PC-3 (cell line): ENCODE measurements at regions not wholly inside any gene's neighbourhood (a gene's known extent, or its start where the extent isn't known, plus 50 kb on each side); places are given as distances from the start of the nearest gene placed in this dataset.

Source experiments
- ATAC-seq: fragments of 200-7000 bp; cut with Tn5 transposase; 2 replicates; pipeline ENCODE4 v1.9.1; 2020; ENCODE audit warnings: mild to moderate bottlenecking, moderate library complexity
- BruUV-seq: library from RNA; stranded (reverse); fragments of 400-500 nt; replicated peaks from 2 replicates; lab custom pipeline; 2021; lab: Mats Ljungman, UMichigan
- CTCF ChIA-PET: fragments of 300-600 bp; sonication (Branson Sonifier 250); formaldehyde crosslinking; loops from one replicate; lab custom pipeline; 2022; ENCODE audit warnings: antibody characterized with exemption; lab: Charles Lee
- POLR2A ChIA-PET: fragments of 300-600 bp; sonication (Branson Sonifier 250); formaldehyde crosslinking; loops from one replicate; lab custom pipeline; 2022; ENCODE audit warnings: antibody characterized with exemption; ENCODE audit not compliant: unreplicated experiment; lab: Charles Lee
- DNase-seq: peaks from one replicate; pipeline ENCODE4 v3.0.0-alpha.2; 2015
- H2AFZ ChIP-seq: fragments of 300-600 bp; sonication (generic); 2 replicates; pipeline ENCODE4 v1.6.0; 2016; ENCODE audit warnings: antibody characterized with exemption, low read length
- H3F3A ChIP-seq: fragments of 300-600 bp; sonication (generic); one replicate; pipeline ENCODE4 v1.6.0; 2017; ENCODE audit warnings: antibody characterized with exemption, low read length, control low read depth, mild to moderate bottlenecking; ENCODE audit not compliant: unreplicated experiment
- H3K27ac ChIP-seq: fragments of 300-600 bp; sonication (generic); 2 replicates; pipeline ENCODE4 v1.5.1; 2016; ENCODE audit warnings: mild to moderate bottlenecking, low read length
- H3K27me3 ChIP-seq: fragments of 300-600 bp; sonication (generic); 2 replicates; pipeline ENCODE4 v1.6.1; 2016; ENCODE audit warnings: low read length, mixed read lengths
- H3K36me3 ChIP-seq: fragments of 300-600 bp; sonication (generic); 2 replicates; pipeline ENCODE4 v1.6.1; 2016; ENCODE audit warnings: low read depth, mixed run types, low read length, mixed read lengths
- H3K4me1 ChIP-seq: fragments of 300-600 bp; sonication (generic); 2 replicates; pipeline ENCODE4 v1.5.1; 2016; ENCODE audit warnings: low read length; ENCODE audit not compliant: insufficient read depth
- H3K4me2 ChIP-seq: fragments of 300-600 bp; sonication (generic); 2 replicates; pipeline ENCODE4 v1.6.0; 2016; ENCODE audit warnings: low read length
- H3K4me3 ChIP-seq: fragments of 300-600 bp; sonication (generic); 2 replicates; pipeline ENCODE4 v1.5.1; 2016; ENCODE audit warnings: mild to moderate bottlenecking, low read length, mixed read lengths
- H3K79me2 ChIP-seq: fragments of 300-600 bp; sonication (generic); 2 replicates; pipeline ENCODE4 v1.6.1; 2017; ENCODE audit warnings: low read length, mixed read lengths
- H3K9ac ChIP-seq: fragments of 300-600 bp; sonication (generic); 2 replicates; pipeline ENCODE4 v1.6.0; 2016; ENCODE audit warnings: mild to moderate bottlenecking, low read length
- H3K9me2 ChIP-seq: fragments of 300-600 bp; sonication (generic); replicated peaks from 2 replicates; pipeline ENCODE4 v1.6.1; 2016; ENCODE audit warnings: mixed run types, low read length, mixed read lengths
- H3K9me3 ChIP-seq: fragments of 300-600 bp; sonication (generic); 2 replicates; pipeline ENCODE4 v1.6.1; 2016; ENCODE audit warnings: low read length, mixed read lengths
- H4K20me1 ChIP-seq: fragments of 300-600 bp; sonication (generic); 2 replicates; pipeline ENCODE4 v1.6.1; 2016; ENCODE audit warnings: low read length, mixed read lengths
- EZH2 ChIP-seq: fragments of 300-600 bp; sonication (generic); IDR thresholded peaks from one replicate; pipeline ENCODE4 v1.6.1; 2017; ENCODE audit warnings: antibody characterized with exemption, mild to moderate bottlenecking, low read length; ENCODE audit not compliant: unreplicated experiment
- EZH2phosphoT487 ChIP-seq: fragments of 300-600 bp; sonication (generic); IDR thresholded peaks from 2 replicates; pipeline ENCODE4 v1.6.1; 2018; ENCODE audit warnings: mild to moderate bottlenecking, antibody characterized with exemption, low read length, borderline replicate concordance
- intact Hi-C: fragments of 100-400 bp; cut with micrococcal nuclease; formaldehyde crosslinking; loops from 2 replicates; pipeline ENCODE4 v1.9.0; 2023
- TF ChIP-seq, protein P1 (sequence below): fragments of 300-600 bp; sonication (generic); conservative IDR thresholded peaks from 2 replicates; pipeline ENCODE4 v1.5.1; 2017; ENCODE audit warnings: antibody characterized with exemption, low read depth, mild to moderate bottlenecking, low read length

DNA sequence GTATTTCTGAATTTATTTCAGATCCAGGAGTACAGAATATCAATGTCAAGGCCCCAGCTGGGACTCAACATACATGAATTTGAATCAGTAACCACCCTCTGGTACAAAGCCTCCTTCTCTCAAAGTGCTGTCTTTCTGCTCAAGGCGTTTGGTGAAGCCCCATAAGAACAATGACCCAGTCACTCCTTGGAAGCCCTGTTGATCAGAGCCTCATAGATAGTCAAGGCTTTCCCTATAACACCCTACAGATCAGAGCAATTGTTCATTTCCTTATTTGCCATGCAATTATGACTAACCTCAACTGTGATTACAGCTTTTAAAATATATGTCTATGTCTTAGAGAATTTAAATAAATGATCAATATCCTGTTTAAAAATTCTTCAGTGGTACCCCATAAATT is 159.1 kb upstream of the CREB1 start:
- Histone ChIP-seq H3K27ac (no peak overlapping the region), H3K79me2 (no peaks in the 10 kb centered on the region), H3K9me3 (no peaks in the 10 kb centered on the region), H3K4me3 (no peak overlapping the region), H3K9me2 (no peaks in the 10 kb centered on the region), H3K27me3 (no peaks in the 10 kb centered on the region), H3F3A (no peaks in the 10 kb centered on the region), H3K36me3 (0 out of 2 replicates have a peak, but pooled peaks cover 2% of the 10 kb centered on the region), H3K9ac (no peak overlapping the region), H2AFZ (no peak overlapping the region), H3K4me2 (no peak overlapping the region), H3K4me1 (peaks cover 9% of the 10 kb centered on the region), H4K20me1 (no peaks in the 10 kb centered on the region)
- CTCF ChIA-PET = no interaction called here
- no TSS peak for BruUV-seq
- ATAC-seq (peak; percentile 53; the same call in 1 of the 2 replicates), DNase-seq (peak; percentile 44)
- POLR2A ChIA-PET = no interaction called here
- TF ChIP-seq EZH2phosphoT487 = no peak
- TF ChIP-seq, protein P1, sequence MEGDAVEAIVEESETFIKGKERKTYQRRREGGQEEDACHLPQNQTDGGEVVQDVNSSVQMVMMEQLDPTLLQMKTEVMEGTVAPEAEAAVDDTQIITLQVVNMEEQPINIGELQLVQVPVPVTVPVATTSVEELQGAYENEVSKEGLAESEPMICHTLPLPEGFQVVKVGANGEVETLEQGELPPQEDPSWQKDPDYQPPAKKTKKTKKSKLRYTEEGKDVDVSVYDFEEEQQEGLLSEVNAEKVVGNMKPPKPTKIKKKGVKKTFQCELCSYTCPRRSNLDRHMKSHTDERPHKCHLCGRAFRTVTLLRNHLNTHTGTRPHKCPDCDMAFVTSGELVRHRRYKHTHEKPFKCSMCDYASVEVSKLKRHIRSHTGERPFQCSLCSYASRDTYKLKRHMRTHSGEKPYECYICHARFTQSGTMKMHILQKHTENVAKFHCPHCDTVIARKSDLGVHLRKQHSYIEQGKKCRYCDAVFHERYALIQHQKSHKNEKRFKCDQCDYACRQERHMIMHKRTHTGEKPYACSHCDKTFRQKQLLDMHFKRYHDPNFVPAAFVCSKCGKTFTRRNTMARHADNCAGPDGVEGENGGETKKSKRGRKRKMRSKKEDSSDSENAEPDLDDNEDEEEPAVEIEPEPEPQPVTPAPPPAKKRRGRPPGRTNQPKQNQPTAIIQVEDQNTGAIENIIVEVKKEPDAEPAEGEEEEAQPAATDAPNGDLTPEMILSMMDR = no peak
- no peak for TF ChIP-seq EZH2
- intact Hi-C loops = no loop called here

DNA sequence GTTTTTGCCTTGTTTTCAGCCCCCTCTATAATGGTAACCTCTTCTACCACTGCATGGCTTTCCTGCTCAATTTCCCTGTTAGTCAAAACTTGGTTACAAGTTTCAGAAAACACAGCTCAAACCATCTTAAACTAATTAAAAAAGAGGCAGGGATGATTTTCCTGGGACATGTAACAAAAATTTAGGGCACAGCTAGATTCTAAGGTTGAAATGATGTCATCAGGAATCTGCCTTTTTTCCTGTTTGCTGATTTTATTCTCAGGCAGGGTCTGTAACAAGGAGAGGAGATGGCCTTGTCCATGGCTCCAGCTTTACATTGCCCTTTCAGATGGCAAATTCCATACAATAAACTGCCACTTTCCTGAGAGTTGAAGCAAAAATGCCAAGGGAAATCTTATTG is 157.9 kb upstream of the CREB1 start:
- Histone ChIP-seq H3K9me3 (no peaks in the 10 kb centered on the region), H3K4me3 (no peak overlapping the region), H3K9me2 (no peaks in the 10 kb centered on the region), H3K4me2 (no peak overlapping the region), H3K9ac (no peak overlapping the region), H3K36me3 (0 out of 2 replicates have a peak, but pooled peaks cover 2% of the 10 kb centered on the region), H2AFZ (no peak overlapping the region), H3F3A (no peaks in the 10 kb centered on the region), H3K27me3 (no peaks in the 10 kb centered on the region), H3K27ac (no peak overlapping the region), H3K79me2 (no peaks in the 10 kb centered on the region), H4K20me1 (no peaks in the 10 kb centered on the region), H3K4me1 (peaks cover 7% of the 10 kb centered on the region; the same call in 1 of the 2 replicates)
- ChIA-PET POLR2A (interaction anchor here (0.6 to 0.7 kb wide), 2 partner anchors 158 to 338 kb away, joined by 3 to 7 read pairs; partner anchors contain the start of gene CREB1), CTCF (no interaction called here)
- no TSS peak for BruUV-seq
- intact Hi-C loops = no loop called here
- no peak for ATAC-seq
- no peak for DNase-seq
- TF ChIP-seq EZH2 (no peak), EZH2phosphoT487 (no peak)
- TF ChIP-seq, protein P1 = no peak

DNA sequence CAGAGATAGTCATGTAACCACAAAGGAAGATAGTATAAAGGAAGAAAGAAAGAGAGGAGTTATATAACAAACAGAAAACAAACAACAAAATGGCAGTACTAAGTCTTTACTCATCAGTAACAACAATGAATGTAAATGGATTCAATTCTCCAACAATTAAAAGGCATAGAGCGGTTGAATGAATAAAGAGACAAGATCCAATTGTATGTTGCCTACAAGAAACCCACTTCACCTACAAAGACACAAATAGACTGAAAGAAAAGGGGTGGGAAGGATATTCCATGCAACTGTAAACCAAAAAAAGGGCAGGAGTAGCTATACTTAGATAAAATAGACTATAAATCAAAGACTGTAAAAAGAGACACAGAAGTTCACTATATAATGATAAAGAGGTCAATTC is 157.3 kb upstream of the CREB1 start:
- Histone ChIP-seq H3K9me2 (no peaks in the 10 kb centered on the region), H3K36me3 (0 out of 2 replicates have a peak, but pooled peaks cover 2% of the 10 kb centered on the region), H2AFZ (no peak overlapping the region), H3K4me1 (peaks cover 7% of the 10 kb centered on the region; the same call in 1 of the 2 replicates), H3K9ac (no peak overlapping the region), H3K9me3 (no peaks in the 10 kb centered on the region), H3F3A (no peaks in the 10 kb centered on the region), H4K20me1 (no peaks in the 10 kb centered on the region), H3K4me2 (no peak overlapping the region), H3K4me3 (no peak overlapping the region), H3K27ac (no peak overlapping the region), H3K27me3 (no peaks in the 10 kb centered on the region), H3K79me2 (no peaks in the 10 kb centered on the region)
- no peak for DNase-seq
- intact Hi-C loops = no loop called here
- POLR2A ChIA-PET = no interaction called here
- CTCF ChIA-PET = no interaction called here
- ATAC-seq = no peak
- no peak for TF ChIP-seq EZH2
- no peak for TF ChIP-seq EZH2phosphoT487
- TF ChIP-seq, protein P1 = no peak
- BruUV-seq = no TSS peak
